HG03039 (cell line): ENCODE measurements at regions not wholly inside any gene's neighbourhood (a gene's known extent, or its start where the extent isn't known, plus 50 kb on each side); places are given as distances from the start of the nearest gene placed in this dataset.
"Not testable (repeated sequence)": the region's sequence is repeated elsewhere in the genome, so short reads cannot be mapped to it uniquely, and the experiment has no call there.

ENCODE experiments used
- ATAC-seq: cut with Tn5 transposase; IDR thresholded peaks from one replicate; pipeline ENCODE4 v1.9.1; 2021; ENCODE audit warnings: mild to moderate bottlenecking, moderate library complexity; ENCODE audit not compliant: unreplicated experiment

GRCh38 chr2:84065857-84066256 lies 393.2 kb downstream of the SUCLG1 start:
- ATAC-seq, result no peak

- ATAC-seq, result no peak
These were observed 401.0 kb downstream of the SUCLG1 start for GRCh38 chr2:84057917-84058560.

- no peak for ATAC-seq
These were observed 403.3 kb downstream of the SUCLG1 start for GRCh38 chr2:84055816-84056215.

GRCh38 chr2:84054577-84054976 lies 404.5 kb downstream of the SUCLG1 start:
- ATAC-seq, result not testable (repeated sequence)

- no peak for ATAC-seq
These were observed 406.2 kb downstream of the SUCLG1 start for GRCh38 chr2:84052913-84053312.

GRCh38 chr2:84052043-84052442 lies 407.0 kb downstream of the SUCLG1 start:
- ATAC-seq, result no peak

GRCh38 chr2:84048964-84049363 lies 410.1 kb downstream of the SUCLG1 start:
- ATAC-seq, result no peak

- ATAC-seq, result no peak
These were observed 417.6 kb downstream of the SUCLG1 start for GRCh38 chr2:84041506-84041905.

- ATAC-seq, result no peak
These were observed 418.8 kb downstream of the SUCLG1 start for GRCh38 chr2:84040281-84040680.

GRCh38 chr2:84038866-84039265 lies 420.2 kb downstream of the SUCLG1 start:
- no peak for ATAC-seq

GRCh38 chr2:84033347-84033974 lies 425.6 kb downstream of the SUCLG1 start:
- no peak for ATAC-seq

GRCh38 chr2:84031312-84032050 lies 427.6 kb downstream of the SUCLG1 start:
- ATAC-seq, result no peak

- no peak for ATAC-seq
These were observed 429.0 kb downstream of the SUCLG1 start for GRCh38 chr2:84029903-84030575.

- ATAC-seq, result no peak
These were observed 432.3 kb downstream of the SUCLG1 start for GRCh38 chr2:84026818-84027217.

GRCh38 chr2:84022810-84023431 lies 436.2 kb downstream of the SUCLG1 start:
- no peak for ATAC-seq

- no peak for ATAC-seq
These were observed 442.1 kb downstream of the SUCLG1 start for GRCh38 chr2:84017010-84017409.

GRCh38 chr2:84016183-84016582 lies 442.9 kb downstream of the SUCLG1 start:
- no peak for ATAC-seq

- ATAC-seq, result no peak
These were observed 461.2 kb downstream of the SUCLG1 start for GRCh38 chr2:83997889-83998288.

GRCh38 chr2:83994633-83995179 lies 464.4 kb downstream of the SUCLG1 start:
- no peak for ATAC-seq

- ATAC-seq, result no peak
These were observed 465.0 kb downstream of the SUCLG1 start for GRCh38 chr2:83993873-83994632.
